ENCODE measurements at regions not wholly inside any gene's neighbourhood (a gene's known extent, or its start where the extent isn't known, plus 50 kb on each side); places are given as distances from the start of the nearest gene placed in this dataset.
"Not testable (repeated sequence)": the region's sequence is repeated elsewhere in the genome, so short reads cannot be mapped to it uniquely, and the experiment has no call there.

- Mint-ChIP-seq H3K36me3 (ENCODE audit: low read depth) (no peaks in the 10 kb centered on the region), H3K4me1 (no peaks in the 10 kb centered on the region), H3K27me3 (peaks cover 4% of the 10 kb centered on the region), H3K4me3 (no peak overlapping the region), H3K9me3 (no peaks in the 10 kb centered on the region), H3K27ac (no peak overlapping the region)
- DNase-seq (no peak), ATAC-seq (no peak)
Observed at GRCh38 chr13:102538938-102539337, 57.8 kb upstream of the TPP2 start.

- no peaks in the 10 kb centered on the region for H3K9me3 Mint-ChIP-seq
- no peaks in the 10 kb centered on the region for H3K36me3 Mint-ChIP-seq (ENCODE audit: low read depth)
- DNase-seq (no peak), ATAC-seq (peak; percentile 20)
- H3K4me1 Mint-ChIP-seq: no peaks in the 10 kb centered on the region
- H3K27ac Mint-ChIP-seq: no peak overlapping the region
- H3K27me3 Mint-ChIP-seq: peaks cover 4% of the 10 kb centered on the region
- no peak overlapping the region for H3K4me3 Mint-ChIP-seq
Observed at GRCh38 chr13:102536695-102537485, 59.9 kb upstream of the TPP2 start.

- Mint-ChIP-seq H3K4me1 (no peaks in the 10 kb centered on the region), H3K9me3 (no peaks in the 10 kb centered on the region), H3K4me3 (no peak overlapping the region), H3K27ac (no peak overlapping the region), H3K36me3 (ENCODE audit: low read depth) (no peaks in the 10 kb centered on the region), H3K27me3 (peaks cover 4% of the 10 kb centered on the region)
- ATAC-seq (no peak), DNase-seq (no peak)
Observed at GRCh38 chr13:102536196-102536595, 60.6 kb upstream of the TPP2 start.

- no peak for ATAC-seq
Observed at GRCh38 chr13:102530751-102531150, 66.0 kb upstream of the TPP2 start.

GRCh38 chr13:102522251-102522650, 74.5 kb upstream of the TPP2 start:
- DNase-seq; H3K36me3 Mint-ChIP-seq (ENCODE audit: low read depth); ATAC-seq; H3K4me3 Mint-ChIP-seq; H3K9me3 Mint-ChIP-seq; H3K27ac Mint-ChIP-seq; H3K27me3 Mint-ChIP-seq; H3K4me1 Mint-ChIP-seq: not testable (repeated sequence)

More at GRCh38 chr13:102530751-102531150, 66.0 kb upstream of the TPP2 start:
- Mint-ChIP-seq H3K27ac (no peak overlapping the region), H3K9me3 (no peaks in the 10 kb centered on the region), H3K4me3 (no peak overlapping the region), H3K36me3 (ENCODE audit: low read depth) (no peaks in the 10 kb centered on the region), H3K4me1 (no peaks in the 10 kb centered on the region), H3K27me3 (peaks cover 6% of the 10 kb centered on the region)
- DNase-seq: no peak

GRCh38 chr13:102517959-102518358, 78.8 kb upstream of the TPP2 start:
- Mint-ChIP-seq H3K27me3 (peaks cover 11% of the 10 kb centered on the region), H3K9me3 (no peaks in the 10 kb centered on the region), H3K27ac (no peak overlapping the region), H3K4me1 (no peaks in the 10 kb centered on the region), H3K4me3 (no peak overlapping the region), H3K36me3 (ENCODE audit: low read depth) (no peaks in the 10 kb centered on the region)
- no peak for DNase-seq
- no peak for ATAC-seq

- Mint-ChIP-seq H3K27me3 (peaks cover 6% of the 10 kb centered on the region), H3K36me3 (ENCODE audit: low read depth) (no peaks in the 10 kb centered on the region), H3K9me3 (peaks cover 6% of the 10 kb centered on the region), H3K4me3 (no peak overlapping the region), H3K27ac (no peak overlapping the region), H3K4me1 (no peaks in the 10 kb centered on the region)
- DNase-seq (no peak), ATAC-seq (no peak)
Observed at GRCh38 chr13:102510072-102510471, 86.7 kb upstream of the TPP2 start.

- ATAC-seq: no peak
- Mint-ChIP-seq H3K4me1 (no peaks in the 10 kb centered on the region), H3K4me3 (no peak overlapping the region), H3K27me3 (peaks cover 6% of the 10 kb centered on the region), H3K27ac (no peak overlapping the region), H3K36me3 (ENCODE audit: low read depth) (no peaks in the 10 kb centered on the region), H3K9me3 (peaks cover 6% of the 10 kb centered on the region)
- no peak for DNase-seq
Observed at GRCh38 chr13:102508411-102508810, 88.4 kb upstream of the TPP2 start.

- H3K4me3 Mint-ChIP-seq: no peak overlapping the region
- no peaks in the 10 kb centered on the region for H3K9me3 Mint-ChIP-seq
- H3K36me3 Mint-ChIP-seq (ENCODE audit: low read depth): no peaks in the 10 kb centered on the region
- ATAC-seq (no peak), DNase-seq (no peak)
- H3K4me1 Mint-ChIP-seq: no peaks in the 10 kb centered on the region
- peaks cover 5% of the 10 kb centered on the region for H3K27me3 Mint-ChIP-seq
- H3K27ac Mint-ChIP-seq: no peak overlapping the region
Observed at GRCh38 chr13:102504002-102504401, 92.8 kb upstream of the TPP2 start.

GRCh38 chr13:102495663-102496062, 93.8 kb upstream of the FGF14 start:
- ATAC-seq (no peak), DNase-seq (no peak)
- no peaks in the 10 kb centered on the region for H3K4me1 Mint-ChIP-seq
- H3K9me3 Mint-ChIP-seq: no peaks in the 10 kb centered on the region
- H3K4me3 Mint-ChIP-seq: no peak overlapping the region
- H3K27me3 Mint-ChIP-seq: peaks cover 18% of the 10 kb centered on the region
- H3K27ac Mint-ChIP-seq: no peak overlapping the region
- H3K36me3 Mint-ChIP-seq (ENCODE audit: low read depth): no peaks in the 10 kb centered on the region

GRCh38 chr13:102487330-102487729, 85.5 kb upstream of the FGF14 start:
- ATAC-seq (no peak), DNase-seq (no peak)
- no peak overlapping the region for H3K27ac Mint-ChIP-seq
- H3K36me3 Mint-ChIP-seq (ENCODE audit: low read depth): no peaks in the 10 kb centered on the region
- no peaks in the 10 kb centered on the region for H3K27me3 Mint-ChIP-seq
- no peaks in the 10 kb centered on the region for H3K4me1 Mint-ChIP-seq
- no peak overlapping the region for H3K4me3 Mint-ChIP-seq
- H3K9me3 Mint-ChIP-seq: no peaks in the 10 kb centered on the region

- H3K9me3 Mint-ChIP-seq: no peaks in the 10 kb centered on the region
Observed at GRCh38 chr13:102484329-102484728, 82.5 kb upstream of the FGF14 start.

GRCh38 chr13:102472650-102473049, 70.8 kb upstream of the FGF14 start:
- Mint-ChIP-seq H3K36me3 (ENCODE audit: low read depth) (no peaks in the 10 kb centered on the region), H3K4me1 (no peaks in the 10 kb centered on the region), H3K27me3 (peaks cover 12% of the 10 kb centered on the region), H3K9me3 (no peaks in the 10 kb centered on the region), H3K4me3 (no peak overlapping the region), H3K27ac (no peak overlapping the region)
- DNase-seq (no peak), ATAC-seq (no peak)

More at GRCh38 chr13:102484329-102484728, 82.5 kb upstream of the FGF14 start:
- H3K4me3 Mint-ChIP-seq: no peak overlapping the region
- no peaks in the 10 kb centered on the region for H3K36me3 Mint-ChIP-seq (ENCODE audit: low read depth)
- H3K27ac Mint-ChIP-seq: no peak overlapping the region
- H3K4me1 Mint-ChIP-seq: no peaks in the 10 kb centered on the region
- ATAC-seq: no peak
- peaks cover 5% of the 10 kb centered on the region for H3K27me3 Mint-ChIP-seq
- DNase-seq: no peak

- Mint-ChIP-seq H3K4me3 (no peak overlapping the region), H3K27ac (no peak overlapping the region)
- ATAC-seq: no peak
Observed at GRCh38 chr13:102470283-102470917, 68.6 kb upstream of the FGF14 start.

GRCh38 chr13:102466610-102467190, 64.9 kb upstream of the FGF14 start:
- H3K4me1 Mint-ChIP-seq: no peaks in the 10 kb centered on the region
- no peaks in the 10 kb centered on the region for H3K9me3 Mint-ChIP-seq
- H3K4me3 Mint-ChIP-seq: no peak overlapping the region
- H3K27ac Mint-ChIP-seq: no peak overlapping the region
- no peak for DNase-seq
- ATAC-seq: no peak
- H3K27me3 Mint-ChIP-seq: peaks cover 20% of the 10 kb centered on the region
- H3K36me3 Mint-ChIP-seq (ENCODE audit: low read depth): no peaks in the 10 kb centered on the region

More at GRCh38 chr13:102470283-102470917, 68.6 kb upstream of the FGF14 start:
- H3K9me3 Mint-ChIP-seq: no peaks in the 10 kb centered on the region
- H3K36me3 Mint-ChIP-seq (ENCODE audit: low read depth): no peaks in the 10 kb centered on the region
- H3K27me3 Mint-ChIP-seq: peaks cover 14% of the 10 kb centered on the region
- no peaks in the 10 kb centered on the region for H3K4me1 Mint-ChIP-seq
- no peak for DNase-seq

Measured in activated naive CD8-positive, alpha-beta T cell treated with anti-CD3 and anti-CD28 coated beads, Interleukin-2, amount 50 U/mL, for 24 hours (primary cell).